RPMI7951 (cell line): ENCODE measurements at regions not wholly inside any gene's neighbourhood (a gene's known extent, or its start where the extent isn't known, plus 50 kb on each side); places are given as distances from the start of the nearest gene placed in this dataset.

Experiments
- DNase-seq: peaks from one replicate; pipeline ENCODE4 v3.0.0-alpha.2; 2012; ENCODE audit warnings: low read depth

GRCh38 chr2:117071556-117072102 is 742.9 kb upstream of the DDX18 start:
- no peak for DNase-seq

DNA sequence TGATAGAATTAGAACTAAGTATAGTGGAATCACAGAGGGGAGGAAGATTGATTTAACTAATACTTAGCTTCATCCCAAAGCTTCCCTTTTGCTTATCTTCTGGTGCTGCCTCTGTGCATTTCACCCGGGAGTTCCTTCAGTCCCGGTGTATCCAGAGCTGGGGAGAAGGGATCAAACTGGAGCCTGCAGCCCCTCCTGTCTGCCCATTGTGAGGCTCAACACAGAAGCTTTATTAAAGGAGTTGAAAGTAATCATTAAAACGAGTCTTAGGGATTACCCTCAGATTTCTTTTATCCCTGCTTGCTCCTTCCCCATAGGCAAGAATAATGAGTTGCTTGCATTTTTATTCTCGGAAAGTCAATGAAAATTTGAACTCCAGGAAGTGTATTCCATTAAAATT is 739.7 kb upstream of the DDX18 start:
- DNase-seq = no peak

- DNase-seq = no peak
Observed at GRCh38 chr2:117085256-117085655, 729.2 kb upstream of the DDX18 start.

- no peak for DNase-seq
Observed at GRCh38 chr2:117085737-117086136, 728.8 kb upstream of the DDX18 start.

- DNase-seq = no peak
Observed at GRCh38 chr2:117086174-117086942, 728.1 kb upstream of the DDX18 start.

GRCh38 chr2:117086943-117087250 is 727.6 kb upstream of the DDX18 start:
- no peak for DNase-seq

DNA sequence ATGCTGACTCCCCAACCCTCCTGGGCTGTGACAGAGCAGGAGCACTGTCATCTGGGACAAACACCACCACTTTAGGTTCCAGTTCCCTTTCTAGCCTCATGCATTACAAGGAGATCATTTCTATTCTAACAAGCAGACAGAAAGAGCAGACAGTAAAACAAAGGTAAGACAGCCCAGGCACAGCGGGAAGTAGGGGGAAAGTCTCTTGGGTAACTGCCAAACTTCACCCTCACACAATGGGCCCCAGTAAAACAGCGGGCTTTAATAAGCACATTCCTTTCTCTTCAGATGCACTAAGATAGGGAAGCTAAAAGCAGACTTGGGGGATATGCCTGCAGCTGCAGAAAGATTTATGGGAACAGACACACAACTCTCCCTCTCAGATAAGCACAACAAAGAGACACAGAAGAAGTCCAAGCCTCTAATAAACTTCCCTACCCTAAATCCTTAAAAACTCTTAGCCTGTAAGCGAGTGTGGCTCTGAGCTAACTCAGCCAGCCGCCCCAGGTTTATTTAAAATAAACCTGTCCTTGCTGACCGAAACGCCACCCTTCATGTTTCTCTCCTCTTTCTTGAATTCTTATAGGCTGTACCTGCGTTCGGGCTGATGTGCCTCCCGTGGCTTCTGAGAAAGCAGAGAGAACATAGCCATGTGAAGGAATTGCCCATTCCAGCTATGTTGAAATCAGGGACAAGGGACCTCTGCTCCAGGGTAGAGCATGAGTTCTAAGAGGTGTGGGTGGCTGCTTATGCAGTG is 726.8 kb upstream of the DDX18 start:
- DNase-seq = no peak

- no peak for DNase-seq
Observed at GRCh38 chr2:117091041-117091837, 723.3 kb upstream of the DDX18 start.

DNA sequence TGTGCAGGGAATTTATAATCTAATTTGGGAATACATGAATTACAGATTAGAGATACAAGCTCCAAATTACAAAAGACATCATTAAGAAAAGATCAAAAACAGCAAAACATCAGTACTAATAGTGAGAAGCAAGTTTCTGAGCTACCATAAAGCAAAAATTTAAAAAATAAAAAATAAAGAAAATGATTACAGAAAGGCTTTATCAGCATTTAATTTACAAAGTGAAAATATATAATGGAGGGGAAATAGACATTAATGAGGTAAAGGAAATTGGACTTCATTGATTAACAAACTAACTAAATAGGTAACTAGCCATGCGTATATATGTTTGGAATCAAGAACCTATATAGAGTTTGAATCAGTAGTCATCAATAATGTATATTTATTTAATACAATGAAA is 712.9 kb upstream of the DDX18 start:
- no peak for DNase-seq

GRCh38 chr2:117108741-117109267 is 705.7 kb upstream of the DDX18 start:
- no peak for DNase-seq

- no peak for DNase-seq
Observed at GRCh38 chr2:117118994-117119393, 695.5 kb upstream of the DDX18 start.

DNA sequence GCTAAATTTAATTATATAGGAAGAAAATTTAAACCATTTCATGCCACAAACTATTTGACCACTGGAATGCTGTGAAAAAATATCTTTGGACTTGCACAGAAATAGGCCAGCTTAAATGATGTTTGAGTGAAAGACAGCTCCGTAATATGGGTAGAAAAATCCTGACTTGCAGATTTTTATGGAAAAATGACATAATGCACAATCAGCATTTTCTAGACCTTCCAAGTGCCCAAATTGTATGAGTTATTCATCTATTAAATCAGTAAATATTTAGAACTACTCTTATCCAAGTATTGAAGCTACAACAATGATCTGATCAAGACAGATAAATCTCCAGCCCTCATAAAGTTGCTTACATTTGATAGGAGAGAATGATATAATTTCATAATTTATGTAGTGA is 691.1 kb upstream of the DDX18 start:
- no peak for DNase-seq

DNA sequence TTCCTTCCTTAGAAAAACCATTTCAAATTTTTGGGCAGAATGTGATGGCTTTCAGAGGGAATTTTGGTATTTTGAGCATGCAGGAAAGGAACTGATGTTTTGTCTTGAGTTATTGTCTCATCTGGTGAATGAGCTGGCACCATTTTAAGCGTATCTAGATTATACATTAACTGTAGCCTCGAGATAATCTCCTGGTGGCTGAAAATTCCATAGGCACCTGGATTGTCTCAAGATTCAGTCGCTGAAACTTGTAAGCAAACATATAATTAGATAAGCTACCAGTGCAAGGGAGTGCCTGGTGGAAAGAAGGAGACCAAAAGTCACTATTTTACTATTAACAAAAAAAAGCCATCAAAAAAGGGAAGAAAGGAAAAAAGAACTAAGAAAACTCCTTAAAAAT is 687.8 kb upstream of the DDX18 start:
- DNase-seq = no peak

GRCh38 chr2:117127680-117128079 is 686.8 kb upstream of the DDX18 start:
- DNase-seq = no peak

DNA sequence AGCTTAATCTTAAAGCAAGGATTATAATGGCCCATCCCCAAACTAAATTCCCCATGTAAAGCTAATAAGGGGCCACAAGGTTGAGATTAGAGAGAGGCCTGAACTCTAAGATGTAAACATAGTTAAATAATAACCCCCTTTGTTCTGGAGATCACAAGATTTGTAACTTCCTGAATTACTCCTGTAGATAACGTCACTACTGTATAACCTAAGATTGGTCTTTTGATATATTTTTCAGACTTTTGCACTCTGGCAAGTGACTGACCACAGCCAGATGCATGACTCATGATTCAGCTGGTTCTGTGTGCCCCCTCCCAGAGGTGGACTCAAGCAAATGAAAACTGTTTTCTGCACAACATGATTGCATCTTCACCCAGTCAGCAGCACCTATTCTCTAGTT is 686.0 kb upstream of the DDX18 start:
- DNase-seq = no peak

DNA sequence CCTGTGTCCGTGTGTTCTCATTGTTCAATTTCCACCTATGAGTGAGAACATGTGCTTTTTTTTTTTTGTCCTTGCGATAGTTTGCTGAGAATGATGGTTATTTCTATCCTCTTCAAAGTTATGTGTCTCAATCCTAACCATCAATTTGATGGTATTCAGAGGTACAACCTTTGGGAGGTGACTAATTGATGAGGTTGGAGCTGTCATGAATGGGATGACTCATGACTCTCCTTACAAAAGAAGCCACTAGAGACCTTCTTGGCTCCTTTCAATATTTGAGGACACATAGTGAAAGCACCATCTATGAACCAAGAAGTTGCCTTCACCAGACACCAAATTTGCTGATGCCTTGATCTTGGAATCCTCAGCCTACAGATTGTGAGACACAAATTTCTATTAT is 677.1 kb upstream of the DDX18 start:
- no peak for DNase-seq

DNA sequence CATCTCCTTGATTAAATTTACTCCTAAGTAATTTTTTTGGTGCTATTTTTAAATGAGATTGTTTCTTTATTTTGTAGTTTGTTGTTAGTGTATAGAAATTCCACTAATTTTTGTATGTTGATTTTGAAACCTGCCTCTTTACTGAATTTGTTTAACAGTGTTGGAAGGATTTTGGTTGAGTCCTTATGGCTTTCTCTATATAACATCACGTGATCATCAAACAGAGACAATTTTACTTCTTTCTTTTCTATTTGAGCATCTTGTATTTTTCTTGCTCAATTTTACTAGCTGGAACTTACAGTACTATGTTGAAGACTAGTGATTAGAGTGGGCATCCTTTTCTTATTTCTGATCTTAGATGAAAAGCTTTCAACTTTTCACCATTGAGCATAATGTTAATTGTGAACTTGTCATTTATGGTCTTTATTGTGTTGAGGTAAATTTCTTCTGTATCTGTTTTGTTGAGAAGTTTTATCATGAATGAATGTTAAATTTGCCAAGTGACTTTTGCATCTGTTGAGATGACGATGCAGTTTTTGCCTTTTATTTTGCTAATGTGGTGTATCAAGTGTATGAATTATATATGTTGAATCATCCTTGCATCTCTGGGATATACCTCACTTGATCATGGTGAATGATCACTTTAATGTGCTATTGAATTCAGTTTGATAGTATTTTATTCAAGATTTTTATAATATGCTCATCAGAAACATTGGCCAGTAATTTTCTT is 645.3 kb upstream of the DDX18 start:
- DNase-seq = no peak

DNA sequence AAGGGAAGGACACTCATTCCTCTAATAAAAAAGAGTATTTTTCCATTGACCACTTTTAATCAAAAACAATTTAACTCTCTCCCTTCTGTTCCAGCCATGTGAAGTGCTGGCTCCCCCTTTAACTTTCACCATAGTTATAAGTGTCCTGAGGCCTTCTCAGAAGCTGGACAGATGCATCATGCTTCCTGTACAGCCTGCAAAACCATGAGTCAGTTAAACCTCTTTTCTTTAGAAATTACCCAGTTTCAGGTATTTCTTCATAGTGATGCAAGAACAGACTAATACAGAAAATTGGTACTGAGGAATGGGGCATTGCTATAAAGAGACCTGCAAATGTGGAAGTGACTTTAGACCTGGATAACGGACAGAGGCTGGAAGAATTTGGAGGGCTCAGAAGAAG is 643.6 kb upstream of the DDX18 start:
- DNase-seq = no peak

GRCh38 chr2:117179405-117179804 is 635.1 kb upstream of the DDX18 start:
- no peak for DNase-seq

- no peak for DNase-seq
Observed at GRCh38 chr2:117190856-117191559, 623.5 kb upstream of the DDX18 start.

DNA sequence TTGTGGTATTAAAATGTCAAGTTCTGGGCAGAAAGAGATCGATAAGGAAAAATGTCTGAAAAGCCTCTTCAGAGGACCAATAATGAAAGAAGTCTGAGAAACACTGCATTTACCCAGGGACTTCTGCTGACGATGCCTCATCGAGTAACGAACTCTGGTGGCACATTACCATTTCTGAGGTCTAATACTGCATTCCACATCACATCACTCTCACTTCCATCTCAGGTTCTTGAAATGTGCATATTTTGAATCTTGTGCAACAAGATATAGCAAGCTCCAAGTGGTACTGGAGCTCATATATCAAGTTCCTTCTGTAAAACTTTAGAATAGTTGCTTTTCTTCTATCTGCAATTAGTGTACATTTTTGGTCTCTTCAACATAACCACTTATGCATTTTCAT is 619.1 kb upstream of the DDX18 start:
- DNase-seq = no peak
